HG02763 (cell line): ENCODE measurements at regions not wholly inside any gene's neighbourhood (a gene's known extent, or its start where the extent isn't known, plus 50 kb on each side); places are given as distances from the start of the nearest gene placed in this dataset.

Source experiments
- ATAC-seq: cut with Tn5 transposase; IDR thresholded peaks from one replicate; pipeline ENCODE4 v1.9.1; 2021; ENCODE audit warnings: mild to moderate bottlenecking, moderate library complexity; ENCODE audit not compliant: unreplicated experiment

DNA sequence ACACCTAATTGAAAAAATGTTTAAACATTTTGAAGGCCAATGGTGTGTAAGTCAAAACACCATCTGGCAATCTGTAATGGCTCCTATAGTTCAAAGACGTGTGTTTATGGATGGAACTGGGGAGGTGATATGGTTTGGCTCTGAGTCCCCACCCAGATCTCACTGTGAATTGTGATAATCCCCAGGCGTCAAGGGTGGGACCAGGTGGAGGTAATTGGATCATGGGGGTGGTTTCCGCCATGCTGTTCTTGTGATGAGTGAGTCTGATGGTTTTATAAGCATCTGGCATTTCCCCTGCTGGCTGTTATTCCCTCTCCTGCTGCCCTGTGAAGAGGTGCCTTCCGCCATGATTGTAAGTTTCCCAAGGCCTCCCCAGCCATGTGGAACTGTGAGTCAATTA is 52.2 kb downstream of the ADRA2C start:
- ATAC-seq, result no peak

DNA sequence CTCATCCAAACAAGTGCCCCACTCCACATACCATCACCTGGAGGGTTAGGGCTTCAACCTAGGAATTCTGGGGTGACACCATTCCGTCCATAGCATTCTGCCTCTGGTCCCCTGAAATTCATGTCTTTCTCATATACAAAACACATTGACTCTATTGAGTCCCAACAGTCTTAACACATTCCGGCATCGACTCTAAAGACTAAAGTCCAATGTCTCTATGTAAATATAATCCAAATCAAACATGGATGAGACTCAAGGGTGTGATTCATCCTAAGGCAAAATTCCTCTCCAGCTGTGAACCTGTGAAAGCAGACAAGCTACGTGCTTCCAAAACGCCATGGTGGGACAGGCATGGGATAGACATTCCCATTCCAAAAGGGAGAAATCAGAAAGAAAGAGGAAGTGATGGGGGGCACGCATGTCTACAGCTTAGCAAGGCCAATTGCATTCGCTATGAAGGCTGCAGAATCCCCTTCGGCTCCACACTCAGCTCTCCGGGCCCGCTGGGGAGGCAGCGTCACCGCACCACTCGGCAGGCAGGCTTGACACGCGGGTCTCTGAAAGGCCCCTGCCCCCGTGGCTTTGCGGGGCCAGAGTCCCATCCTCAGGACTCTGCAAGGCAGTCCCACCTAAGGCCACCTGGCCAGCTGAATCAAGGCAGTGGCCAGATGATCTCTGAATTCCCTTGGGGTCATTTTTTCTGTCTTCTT is 53.2 kb downstream of the ADRA2C start:
- ATAC-seq, result no peak

DNA sequence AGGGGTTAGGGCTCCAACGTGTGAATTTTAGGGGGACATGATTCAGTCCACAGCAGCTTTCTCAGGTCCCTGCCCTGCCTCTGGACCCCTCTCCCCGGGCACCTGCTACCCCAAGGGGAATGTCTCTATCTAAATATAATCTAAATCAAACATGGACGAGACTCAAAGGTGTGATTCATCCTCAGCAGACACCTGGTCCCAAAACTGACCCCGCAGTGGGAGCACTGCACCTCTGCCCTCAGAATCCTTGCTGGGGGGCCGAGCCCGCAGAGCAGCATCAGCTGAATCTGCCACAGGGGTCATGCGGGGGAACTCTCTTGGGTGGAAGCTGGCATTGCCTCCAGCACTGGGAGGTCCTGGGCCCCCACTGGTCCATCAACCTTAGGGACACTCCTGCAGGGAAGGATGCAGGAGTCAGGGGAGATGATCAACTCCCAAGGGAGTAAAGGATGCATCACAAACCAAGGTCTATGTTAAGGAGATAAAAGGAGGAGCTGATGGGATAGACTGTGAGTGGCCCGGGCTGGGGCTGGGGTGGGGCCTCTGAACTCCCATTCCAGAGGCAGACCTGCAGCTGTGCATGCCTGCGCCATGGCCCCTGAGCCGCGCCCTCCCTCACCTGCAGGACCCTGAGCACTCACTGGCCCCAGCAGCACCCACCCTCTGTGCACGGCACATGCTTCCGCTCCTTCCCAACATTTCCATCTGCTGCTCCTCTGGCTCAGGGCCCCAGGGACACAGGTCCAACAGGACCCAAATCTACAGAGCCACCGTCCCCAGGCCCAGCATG is 54.0 kb downstream of the ADRA2C start:
- ATAC-seq, result no peak

DNA sequence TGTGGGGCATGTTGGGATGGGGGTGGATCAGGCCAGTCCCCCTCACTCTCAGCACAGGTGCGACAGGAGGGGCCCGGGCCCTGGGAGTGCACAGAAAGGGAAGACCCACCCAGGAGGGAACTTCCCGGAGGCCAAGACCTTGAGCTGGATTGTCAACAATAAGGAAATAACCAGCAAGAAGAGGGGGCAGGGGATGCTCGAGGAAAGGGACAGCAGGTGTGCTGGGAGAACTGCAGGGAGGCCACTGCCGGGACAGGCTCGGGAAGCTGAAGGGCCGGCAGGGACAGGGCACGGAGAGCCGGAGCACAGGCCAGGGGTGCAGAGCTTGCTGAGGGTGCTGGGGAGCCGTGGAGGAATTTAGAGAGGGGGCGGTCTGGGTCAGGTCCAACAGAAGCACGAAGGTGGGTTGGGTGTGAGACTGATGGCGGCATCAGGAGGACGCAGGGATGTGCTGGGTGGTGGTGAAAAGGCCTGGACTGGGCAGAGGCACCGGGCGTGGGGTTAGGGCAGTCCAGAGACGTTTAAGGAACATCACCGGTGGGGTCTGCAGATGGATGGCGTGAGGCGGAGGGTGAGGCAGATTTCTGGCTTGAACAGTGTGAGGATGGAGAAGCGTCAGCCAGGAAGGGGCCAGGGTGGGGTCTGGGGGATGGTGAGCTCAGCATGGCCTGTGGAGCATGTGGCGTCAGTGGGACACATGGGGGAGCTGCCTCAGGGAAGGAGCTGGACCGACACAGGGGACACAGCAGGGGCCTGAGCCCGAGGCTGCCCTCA is 54.8 kb downstream of the ADRA2C start:
- no peak for ATAC-seq

DNA sequence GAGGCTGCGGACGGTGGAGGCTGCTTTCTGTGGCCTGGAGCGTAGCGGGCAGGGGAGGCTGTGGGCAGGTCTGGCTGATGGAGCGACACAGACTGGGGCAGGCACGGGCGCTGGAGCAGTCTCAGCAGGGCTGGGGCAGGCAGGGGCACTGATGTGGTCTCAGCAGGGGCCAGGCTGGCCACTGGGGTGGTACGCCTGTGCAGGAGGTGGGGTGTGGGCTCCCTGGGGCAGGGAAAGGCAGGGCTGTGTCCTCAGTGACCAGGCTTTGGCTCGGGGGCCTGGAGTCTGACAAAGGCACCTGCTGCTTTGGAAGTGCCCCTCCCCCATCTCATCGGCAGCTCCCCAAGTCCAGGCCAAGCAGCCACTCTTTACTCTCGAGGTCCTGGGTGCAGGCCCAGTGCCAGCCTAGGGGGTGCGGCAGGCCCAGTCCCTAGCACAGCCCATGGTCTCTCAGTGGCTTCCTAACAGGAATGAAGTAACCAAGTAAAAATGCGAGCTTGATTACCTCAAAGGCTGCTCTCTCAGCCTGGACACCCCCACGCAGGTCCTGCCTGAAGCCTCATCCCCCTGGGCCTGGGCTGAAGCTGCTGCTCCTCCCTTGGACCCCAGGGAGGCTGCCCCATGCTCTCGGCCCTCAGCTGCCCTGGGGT is 55.5 kb downstream of the ADRA2C start:
- no peak for ATAC-seq

DNA sequence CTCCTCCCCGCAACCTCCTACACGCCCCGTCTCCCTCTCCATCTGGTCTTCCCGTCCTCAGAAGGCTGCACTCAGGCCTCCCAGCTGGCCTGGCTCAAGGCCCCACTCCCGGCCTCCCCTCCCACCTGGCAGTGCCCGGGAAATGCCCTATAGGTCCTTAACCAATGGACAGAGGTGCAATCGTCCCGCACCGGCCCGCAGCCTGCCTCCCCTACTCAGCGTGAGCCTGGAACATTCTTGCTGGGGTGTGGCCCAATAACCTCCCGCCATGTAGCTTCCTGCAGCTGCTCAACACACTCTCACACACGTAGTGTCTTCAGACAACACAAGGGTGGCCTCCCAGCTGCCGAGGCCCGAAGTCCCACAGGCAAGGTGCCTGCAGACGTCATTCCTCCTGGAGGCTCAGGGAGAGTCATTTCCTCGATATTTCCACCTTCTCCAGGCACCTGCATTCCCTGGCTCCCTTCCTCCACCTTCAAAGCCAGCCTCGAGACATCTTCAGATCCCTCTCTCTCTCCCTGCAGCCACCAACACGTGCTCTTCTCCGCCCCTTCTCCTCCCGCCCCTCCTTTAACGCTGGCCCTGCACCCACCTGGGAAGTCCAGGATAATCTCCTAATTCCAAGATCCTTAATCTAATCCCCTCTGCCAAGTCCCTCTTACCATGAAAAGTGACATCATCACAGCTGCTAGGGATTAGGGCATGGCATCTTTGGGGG is 56.2 kb downstream of the ADRA2C start:
- ATAC-seq, result no peak

DNA sequence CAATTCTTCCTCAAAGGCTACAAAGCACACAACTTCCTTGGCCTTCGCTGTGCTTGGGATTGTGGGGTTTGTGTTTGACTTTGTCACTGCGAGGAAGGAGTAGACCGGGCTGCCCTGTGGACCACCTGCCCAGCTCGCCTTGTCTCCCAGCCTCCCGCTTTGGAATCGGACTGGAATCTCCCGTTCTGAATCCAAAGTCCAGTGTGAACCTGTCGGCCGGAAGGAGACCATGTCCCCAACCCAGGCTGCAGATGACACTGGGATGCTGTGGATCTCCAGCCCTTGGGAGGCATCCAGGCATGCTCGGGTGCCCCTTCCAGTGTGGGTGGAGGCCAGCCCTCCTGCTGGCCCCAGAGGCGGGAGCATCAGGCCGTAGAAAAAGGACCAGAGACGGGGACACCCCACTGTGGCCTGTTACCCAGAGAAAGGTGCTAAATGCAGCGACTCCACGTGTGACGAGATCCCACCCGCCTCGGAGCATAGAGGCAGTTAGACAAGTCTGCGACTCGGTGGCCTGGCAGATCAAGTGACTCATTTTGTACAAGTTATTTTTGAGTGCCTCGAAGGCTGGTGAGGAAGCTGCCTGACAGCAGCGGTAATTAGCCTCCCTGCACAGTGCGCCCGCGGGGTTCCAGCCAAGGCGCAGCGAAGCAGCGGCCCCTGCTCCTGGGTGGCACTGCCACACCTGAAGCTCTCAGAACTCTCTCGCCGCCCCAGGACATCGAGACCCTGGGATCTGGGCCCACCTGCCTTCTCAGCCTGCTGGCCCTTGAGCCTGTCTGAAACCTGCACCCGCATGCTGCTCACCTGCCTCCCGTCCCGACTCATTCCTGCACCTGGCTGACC is 57.5 kb downstream of the ADRA2C start:
- no peak for ATAC-seq

DNA sequence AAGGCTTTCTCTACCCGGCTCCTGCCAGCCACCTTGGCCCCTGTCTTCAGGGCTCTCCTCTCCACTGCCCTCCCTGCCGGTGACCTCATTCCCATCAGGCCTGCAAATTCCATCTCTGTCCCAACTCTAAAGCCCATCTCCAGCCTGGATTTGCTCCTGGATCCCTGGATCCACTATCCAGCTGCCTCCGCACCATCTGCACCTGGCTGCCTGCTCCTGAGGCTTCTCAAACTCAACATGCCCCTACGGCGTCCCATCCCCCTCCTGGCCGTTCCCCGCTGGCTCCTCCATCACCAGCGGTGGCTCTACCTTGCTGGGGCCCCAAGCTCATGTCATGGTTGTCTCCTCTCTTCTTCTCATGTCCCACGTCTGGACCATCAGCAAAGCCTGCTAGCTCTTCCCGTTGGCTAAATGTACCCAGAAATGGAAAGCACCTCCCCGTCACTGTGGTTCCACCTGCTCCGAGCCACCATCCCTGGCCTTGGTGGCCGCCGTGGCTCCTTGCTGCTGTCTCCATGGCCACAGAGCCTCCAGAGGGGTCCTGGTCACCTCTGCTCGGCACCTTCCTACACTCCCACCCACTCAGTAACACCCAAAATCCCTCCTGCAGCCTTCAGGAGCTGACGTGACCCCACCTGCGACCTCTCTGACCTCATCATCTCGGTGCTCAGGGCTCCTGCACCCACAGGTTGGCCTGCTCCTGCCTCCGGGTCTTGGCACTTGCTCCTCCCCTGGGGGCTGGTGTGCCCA is 58.5 kb downstream of the ADRA2C start:
- ATAC-seq, result no peak

DNA sequence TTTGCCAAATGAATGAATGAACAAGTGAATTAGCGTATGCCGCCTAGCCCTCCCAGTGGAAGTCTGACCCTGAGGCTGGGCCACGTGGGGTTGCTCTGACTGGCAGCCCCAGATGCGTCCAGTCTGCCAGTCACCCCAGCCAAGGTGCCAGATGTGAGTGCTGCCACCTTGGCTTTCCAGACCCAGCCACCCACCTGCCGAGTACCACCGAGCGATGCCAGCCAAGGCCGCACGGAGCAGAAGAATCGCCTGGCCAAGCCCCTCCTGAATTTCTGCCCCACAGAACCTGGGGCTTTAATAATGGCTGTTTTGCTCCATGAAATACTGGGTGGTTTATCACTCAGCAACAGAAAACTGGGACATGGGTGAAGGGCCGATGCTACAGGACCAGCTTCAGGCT is 59.3 kb downstream of the ADRA2C start:
- ATAC-seq, result no peak

DNA sequence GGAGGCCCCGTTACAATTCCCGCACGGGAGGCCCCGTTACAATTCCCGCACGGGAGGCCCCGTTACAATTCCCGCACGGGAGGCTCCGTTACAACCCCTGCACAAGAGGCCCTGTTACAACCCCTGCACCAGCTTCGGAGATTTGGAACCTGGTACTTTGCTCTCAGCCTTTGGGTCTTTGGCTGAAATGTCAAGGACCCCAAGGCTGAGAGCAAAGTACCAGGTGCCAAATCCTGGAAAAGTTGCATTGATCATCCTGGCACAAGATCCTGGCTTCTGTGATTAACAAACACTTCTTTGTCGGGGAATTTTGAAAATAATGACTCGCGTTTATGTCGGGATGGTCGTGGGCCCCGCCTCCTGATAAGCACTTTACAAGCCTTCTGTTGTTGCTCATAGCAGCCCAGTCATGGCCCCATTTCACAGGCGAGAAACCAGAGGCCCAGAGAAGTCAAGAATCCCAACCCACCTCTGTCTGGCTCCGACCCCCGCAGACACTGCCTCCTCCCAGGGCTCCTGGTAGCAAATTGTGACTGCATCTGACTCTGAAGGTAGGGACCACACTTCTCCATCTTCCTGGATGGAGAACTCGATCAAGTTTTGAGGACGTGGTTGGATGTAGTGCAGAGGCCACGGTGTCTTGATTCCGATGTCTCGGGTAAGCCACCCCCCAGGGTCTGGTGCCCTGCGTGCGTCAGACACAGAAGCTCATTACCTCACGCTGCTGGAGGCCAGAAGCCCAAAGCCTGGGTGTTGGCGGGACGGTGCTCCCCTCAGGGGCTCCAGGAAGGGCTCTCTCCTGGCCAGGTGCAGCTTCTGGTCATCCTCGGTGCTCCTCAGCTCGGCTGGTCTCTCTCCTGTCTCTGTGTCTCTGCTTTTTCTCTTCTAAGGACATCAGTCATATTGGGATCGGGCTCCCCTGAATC is 60.3 kb downstream of the ADRA2C start:
- no peak for ATAC-seq

DNA sequence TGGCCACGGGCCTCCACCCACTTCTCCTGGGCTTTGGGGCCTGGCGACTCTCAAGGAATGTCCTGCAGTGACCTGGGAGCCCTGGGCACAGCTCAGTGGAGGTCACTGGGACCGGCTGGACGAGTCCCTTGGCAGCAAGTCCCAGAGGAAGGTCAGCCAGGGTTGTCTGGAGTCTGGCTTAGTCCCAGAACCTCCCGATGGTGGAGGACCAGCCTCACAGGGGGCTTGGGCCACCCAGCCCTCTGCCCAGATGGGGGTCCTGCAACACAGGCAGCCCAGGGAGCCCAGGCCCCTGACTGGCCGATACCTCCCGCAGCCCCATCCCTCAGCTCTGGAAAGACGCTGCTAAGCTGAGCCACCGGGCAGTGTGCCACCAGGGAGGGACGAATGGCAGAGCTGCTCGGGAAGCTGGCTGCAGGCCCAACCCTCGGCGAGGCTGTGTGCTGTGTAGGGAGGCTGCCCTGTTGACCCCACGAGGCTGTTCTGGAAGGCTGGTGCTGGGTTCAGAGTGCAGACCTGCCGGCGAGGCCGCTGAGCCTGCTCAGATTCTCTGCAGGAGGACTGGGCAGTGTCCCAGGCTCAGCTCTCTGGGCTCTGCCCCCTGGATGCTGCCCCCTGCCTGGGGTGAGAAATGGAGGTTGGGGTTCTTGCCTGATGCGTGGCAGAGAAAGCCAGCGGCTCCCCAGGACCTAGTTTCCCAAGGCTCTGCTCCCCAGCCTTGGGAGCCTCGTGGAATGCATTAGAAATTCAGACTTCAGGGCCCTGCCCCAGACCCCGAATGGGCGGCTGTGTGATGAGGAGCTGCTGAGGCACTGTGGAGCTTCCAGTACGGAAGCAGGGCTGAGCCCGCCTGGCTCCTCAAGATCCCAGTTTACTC is 61.7 kb downstream of the ADRA2C start:
- no peak for ATAC-seq

DNA sequence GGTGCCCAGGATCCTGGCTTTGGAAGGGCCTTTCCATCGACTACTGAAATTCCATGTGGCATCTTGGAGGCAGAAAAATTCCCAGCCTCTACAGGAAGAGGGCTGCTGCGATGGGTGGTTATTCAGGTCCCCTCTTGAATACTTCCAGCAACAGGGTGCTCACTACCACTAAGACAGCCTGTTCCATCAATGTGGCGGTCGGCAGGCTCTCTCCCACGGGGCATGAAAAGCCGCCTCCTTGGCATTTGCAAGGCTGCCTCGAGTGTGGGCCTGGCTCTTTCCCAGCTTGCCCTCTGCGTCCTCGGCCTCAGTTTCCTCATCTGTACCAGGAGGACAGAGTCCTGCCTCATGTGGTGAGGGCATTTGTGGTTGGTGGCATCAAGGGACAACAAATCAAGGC is 62.4 kb downstream of the ADRA2C start:
- ATAC-seq, result no peak

DNA sequence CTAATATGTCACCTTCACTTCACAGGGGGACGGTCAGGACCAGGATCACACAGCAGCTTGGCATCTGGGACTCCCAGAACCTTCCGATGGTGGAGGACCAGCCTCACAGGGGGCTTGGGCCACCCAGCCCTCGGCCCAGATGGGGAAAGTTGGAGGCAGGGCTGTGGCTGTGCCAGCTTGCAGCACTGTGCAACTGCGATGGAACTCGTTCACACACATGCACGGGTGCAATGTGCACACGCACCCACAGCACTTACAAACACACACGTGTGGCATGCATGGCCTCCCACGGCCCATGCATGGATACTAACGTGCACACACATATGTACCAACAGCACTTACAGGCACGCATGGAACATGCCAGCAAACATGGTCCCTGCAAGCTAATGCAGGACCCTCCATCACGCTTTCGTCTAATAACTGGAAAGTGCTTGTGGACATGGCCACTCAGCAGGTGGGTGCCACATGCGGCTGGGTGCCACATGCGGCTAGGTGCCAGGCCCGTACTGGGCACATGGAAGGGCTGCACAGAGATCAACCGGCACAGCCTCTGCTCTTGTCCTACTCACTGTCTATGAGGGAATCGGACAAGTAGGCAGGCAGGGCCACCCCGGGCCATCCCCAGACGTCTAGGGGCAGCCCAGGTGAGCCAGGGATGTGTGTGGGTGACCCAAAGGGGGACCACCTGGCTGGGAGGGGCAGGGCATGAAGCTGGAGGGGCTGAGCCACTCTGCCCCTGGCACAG is 63.2 kb downstream of the ADRA2C start:
- ATAC-seq, result no peak

DNA sequence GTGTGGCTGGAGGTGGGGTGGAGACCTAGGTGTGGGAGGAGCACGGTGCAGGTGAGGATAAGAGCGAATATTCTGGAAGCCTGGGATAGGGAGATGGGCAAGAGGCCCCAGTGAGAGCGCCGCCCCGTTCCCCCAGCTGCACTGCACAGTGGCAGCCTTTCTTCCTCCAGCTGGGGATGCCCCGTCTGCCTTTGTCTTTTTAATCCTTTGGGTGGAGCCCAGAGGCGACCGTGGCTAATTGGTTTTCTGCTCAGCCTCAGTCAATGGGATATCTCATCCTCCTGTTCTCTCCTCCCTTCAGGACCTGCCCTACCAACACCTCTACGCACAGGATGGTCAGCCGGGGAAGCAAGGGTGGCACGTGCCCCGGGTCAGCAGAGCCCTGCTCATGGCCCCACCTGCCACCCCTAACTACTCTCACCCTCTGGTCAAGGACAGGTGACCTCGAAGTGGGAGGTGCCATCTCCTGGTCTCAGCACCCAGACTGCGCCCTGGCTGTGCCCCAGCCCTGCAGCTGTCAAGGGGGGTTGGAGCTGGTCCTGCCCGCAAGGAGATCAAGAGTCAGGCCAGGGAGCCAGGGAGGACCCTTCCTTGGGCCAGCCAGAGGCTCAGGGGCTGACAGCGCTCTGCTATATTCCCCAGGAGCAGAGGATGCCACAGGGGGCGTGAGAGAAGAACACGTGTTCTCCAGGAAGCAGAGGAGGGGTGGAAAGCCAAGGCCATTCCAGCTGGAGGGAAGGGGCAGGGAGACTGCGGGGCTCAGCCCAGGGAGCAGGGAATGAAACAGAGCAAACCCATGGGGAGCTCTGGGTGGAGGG is 64.0 kb downstream of the ADRA2C start:
- ATAC-seq, result no peak

DNA sequence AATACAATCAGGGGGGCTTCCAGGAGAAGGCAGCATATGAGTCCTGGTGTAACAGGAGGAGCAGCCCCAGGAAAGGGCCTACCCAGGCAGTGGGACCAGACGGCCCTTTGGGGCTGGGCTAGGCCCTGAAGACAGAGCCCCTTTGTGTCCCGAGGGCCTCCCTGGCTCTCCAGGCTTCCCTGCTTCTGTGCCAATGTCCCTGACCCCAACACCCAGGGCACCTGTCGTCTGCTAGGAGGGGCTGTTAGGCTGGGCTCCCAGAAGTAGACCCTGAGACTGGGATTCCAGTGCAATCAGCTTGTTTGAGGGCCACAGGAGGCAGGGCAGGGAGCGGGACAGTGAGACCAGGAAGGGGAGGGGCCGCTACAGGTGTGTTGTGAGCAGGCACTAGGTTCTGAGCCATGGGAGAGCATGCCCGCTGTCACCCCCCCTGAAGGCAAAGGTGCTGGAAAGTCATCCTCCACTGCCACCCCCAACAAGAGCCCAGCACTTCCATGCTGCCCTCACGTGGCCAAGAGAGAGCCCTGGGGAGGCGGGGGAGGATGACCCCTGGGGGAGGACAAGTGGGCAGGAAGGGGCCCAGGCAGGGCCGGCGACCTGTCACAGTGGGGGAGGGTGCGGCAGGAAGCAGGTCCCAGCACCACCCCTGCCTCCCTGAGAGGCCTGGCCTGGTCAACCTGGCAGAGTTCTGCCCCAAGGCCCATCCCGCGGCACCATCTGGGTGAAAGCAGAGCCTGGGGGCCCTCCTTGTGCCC is 64.8 kb downstream of the ADRA2C start:
- ATAC-seq, result no peak
